Loucy (cell line): ENCODE measurements at regions not wholly inside any gene's neighbourhood (a gene's known extent, or its start where the extent isn't known, plus 50 kb on each side); places are given as distances from the start of the nearest gene placed in this dataset.

Source experiments
- EZH2phosphoT487 ChIP-seq: fragments of 200-600 bp; IDR thresholded peaks from 2 replicates; pipeline ENCODE4 v1.6.1; 2018; ENCODE audit warnings: antibody characterized with exemption, mild to moderate bottlenecking, moderate library complexity, borderline replicate concordance
- TF ChIP-seq, protein P1 (sequence below): fragments of 200-600 bp; sonication (generic); conservative IDR thresholded peaks from 2 replicates; pipeline ENCODE4 v1.5.1; 2014; ENCODE audit warnings: mild to moderate bottlenecking, antibody characterized with exemption, low read length

DNA sequence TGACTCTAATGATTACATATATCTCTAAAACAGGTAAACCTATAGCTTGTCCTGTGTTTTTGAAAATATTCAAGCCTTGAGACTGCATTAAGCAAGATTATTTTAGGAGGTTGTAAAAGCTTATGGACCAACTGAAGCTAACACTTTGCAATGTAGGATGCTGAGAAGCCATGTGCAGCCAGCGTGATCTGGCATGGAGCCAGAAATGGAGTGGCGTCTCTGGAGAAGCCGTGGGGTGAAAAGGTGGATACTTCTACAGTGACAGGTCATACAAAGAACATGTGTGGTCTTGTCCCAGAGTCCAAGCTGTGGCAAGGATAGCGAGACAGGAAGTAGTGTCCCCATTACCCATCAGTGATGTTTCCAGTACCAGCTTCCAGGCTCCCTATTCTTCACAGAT is 100.8 kb upstream of the CD180 start:
- TF ChIP-seq, protein P1, sequence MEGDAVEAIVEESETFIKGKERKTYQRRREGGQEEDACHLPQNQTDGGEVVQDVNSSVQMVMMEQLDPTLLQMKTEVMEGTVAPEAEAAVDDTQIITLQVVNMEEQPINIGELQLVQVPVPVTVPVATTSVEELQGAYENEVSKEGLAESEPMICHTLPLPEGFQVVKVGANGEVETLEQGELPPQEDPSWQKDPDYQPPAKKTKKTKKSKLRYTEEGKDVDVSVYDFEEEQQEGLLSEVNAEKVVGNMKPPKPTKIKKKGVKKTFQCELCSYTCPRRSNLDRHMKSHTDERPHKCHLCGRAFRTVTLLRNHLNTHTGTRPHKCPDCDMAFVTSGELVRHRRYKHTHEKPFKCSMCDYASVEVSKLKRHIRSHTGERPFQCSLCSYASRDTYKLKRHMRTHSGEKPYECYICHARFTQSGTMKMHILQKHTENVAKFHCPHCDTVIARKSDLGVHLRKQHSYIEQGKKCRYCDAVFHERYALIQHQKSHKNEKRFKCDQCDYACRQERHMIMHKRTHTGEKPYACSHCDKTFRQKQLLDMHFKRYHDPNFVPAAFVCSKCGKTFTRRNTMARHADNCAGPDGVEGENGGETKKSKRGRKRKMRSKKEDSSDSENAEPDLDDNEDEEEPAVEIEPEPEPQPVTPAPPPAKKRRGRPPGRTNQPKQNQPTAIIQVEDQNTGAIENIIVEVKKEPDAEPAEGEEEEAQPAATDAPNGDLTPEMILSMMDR: no peak
- TF ChIP-seq EZH2phosphoT487: no peak
